Peyer's patch (tissue), 4 donors: ENCODE measurements at regions not wholly inside any gene's neighbourhood (a gene's known extent, or its start where the extent isn't known, plus 50 kb on each side); places are given as distances from the start of the nearest gene placed in this dataset.

Experiments used
- POLR2A ChIP-seq, 2 donors: fragments of 450-650 bp; IDR thresholded peaks; one replicate each; pipeline ENCODE4 v1.5.1; 2017; ENCODE audit warnings: antibody characterized with exemption in 2 of 2, mild to moderate bottlenecking in 2 of 2, moderate library complexity in 2 of 2
- TF ChIP-seq, protein P1 (sequence below), 6 experiments: fragments of 450-650 bp in 4 of 6; fragments of 200-600 bp in 2 of 6; sonication (generic) in 1 of 6; IDR thresholded peaks; one replicate each; pipeline ENCODE4 v1.5.1; 2017 to 2019; ENCODE audit warnings: antibody characterized with exemption in 6 of 6, mild to moderate bottlenecking in 3 of 6, moderate library complexity in 1 of 6

- TF ChIP-seq, protein P1, sequence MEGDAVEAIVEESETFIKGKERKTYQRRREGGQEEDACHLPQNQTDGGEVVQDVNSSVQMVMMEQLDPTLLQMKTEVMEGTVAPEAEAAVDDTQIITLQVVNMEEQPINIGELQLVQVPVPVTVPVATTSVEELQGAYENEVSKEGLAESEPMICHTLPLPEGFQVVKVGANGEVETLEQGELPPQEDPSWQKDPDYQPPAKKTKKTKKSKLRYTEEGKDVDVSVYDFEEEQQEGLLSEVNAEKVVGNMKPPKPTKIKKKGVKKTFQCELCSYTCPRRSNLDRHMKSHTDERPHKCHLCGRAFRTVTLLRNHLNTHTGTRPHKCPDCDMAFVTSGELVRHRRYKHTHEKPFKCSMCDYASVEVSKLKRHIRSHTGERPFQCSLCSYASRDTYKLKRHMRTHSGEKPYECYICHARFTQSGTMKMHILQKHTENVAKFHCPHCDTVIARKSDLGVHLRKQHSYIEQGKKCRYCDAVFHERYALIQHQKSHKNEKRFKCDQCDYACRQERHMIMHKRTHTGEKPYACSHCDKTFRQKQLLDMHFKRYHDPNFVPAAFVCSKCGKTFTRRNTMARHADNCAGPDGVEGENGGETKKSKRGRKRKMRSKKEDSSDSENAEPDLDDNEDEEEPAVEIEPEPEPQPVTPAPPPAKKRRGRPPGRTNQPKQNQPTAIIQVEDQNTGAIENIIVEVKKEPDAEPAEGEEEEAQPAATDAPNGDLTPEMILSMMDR (IDR thresholded peaks at IDR 0.05) = no peak
- TF ChIP-seq POLR2A (IDR thresholded peaks at IDR 0.05) = no peak
Observed at GRCh38 chr14:71314717-71315116, 407.5 kb downstream of the PCNX1 start.
